ENCODE measurements at regions not wholly inside any gene's neighbourhood (a gene's known extent, or its start where the extent isn't known, plus 50 kb on each side); places are given as distances from the start of the nearest gene placed in this dataset.

DNA sequence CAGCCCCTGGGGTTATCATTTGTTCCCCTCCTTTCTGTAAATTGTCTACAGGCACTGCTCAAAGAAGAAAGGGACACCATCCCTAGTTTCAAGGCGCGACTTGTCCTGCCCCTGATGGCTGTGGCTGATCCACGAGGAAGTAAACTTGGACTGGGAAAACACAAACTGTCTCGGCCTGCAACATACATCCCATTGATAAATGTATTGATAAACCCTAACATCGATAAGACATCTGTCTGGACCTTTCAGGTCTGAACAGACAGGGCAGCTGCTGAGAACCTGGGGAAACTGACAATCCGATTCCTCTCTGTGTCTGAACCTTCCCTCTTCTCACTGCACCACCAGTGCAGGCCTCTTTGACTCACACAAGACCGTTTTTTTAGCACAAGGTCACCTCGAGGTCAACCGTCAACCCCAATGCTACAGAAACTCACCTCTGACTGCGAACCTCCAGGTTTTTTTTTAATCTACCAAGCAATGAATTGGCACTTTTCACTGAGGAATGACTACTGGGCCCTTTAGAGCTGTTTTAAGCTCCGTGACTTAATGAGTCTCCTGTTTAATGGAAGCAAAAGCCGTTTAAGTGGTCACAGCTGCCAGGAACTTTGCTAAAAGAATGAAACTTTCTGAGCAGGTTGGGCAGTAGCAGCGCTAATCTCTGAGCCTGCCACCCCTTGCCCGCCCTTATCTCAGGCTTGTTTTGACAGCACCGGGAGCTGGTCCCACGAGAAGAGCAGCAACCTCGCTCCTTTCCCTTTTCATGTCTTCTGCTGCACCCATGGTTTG lies 203.8 kb upstream of the TMEM45B start:
- no peaks in the 10 kb centered on the region for H3K36me3 ChIP-seq (ENCODE audit: control insufficient read depth, insufficient read depth, low read length, severe bottlenecking)
- H3K9ac ChIP-seq (ENCODE audit: low read length): no peak overlapping the region
- H3K4me1 ChIP-seq (ENCODE audit: control insufficient read depth, insufficient read depth, low read length): no peaks in the 10 kb centered on the region
- H3K4me3 ChIP-seq (ENCODE audit: low read length): no peak overlapping the region
- no peak for DNase-seq (ENCODE audit: low read depth)
- peaks cover 35% of the 10 kb centered on the region for H3K27me3 ChIP-seq (replicated peaks; ENCODE audit: control insufficient read depth, insufficient read depth, low read length)
- H3K9me3 ChIP-seq (ENCODE audit: control insufficient read depth, low read length): no peaks in the 10 kb centered on the region

DNA sequence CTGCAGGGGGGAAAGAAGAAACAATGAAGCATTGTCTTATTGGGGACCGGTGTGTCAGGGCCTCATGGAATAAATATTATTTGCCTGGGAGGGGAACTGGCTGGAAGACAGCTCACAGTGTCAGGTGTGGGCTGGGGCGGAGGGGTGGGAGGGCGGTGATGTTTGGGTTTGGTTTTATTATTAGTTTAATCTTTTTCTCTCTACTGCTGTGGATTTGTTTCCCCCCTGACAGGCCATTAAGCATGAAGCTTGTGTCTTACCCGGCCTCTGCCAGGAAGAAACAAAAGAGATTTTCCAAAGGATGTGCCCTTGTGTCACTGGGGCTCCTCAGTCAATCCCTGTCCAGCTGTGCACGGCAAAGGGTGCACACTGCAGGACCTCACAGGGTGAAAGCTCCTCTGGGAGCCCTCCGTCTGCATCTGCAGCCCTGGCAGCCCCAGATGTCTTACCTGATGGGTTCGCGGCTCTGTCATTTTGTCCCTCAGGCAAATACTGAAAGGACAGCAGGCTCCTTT lies 203.1 kb upstream of the TMEM45B start:
- H3K27me3 ChIP-seq (replicated peaks; ENCODE audit: control insufficient read depth, insufficient read depth, low read length): peaks cover 41% of the 10 kb centered on the region
- no peak overlapping the region for H3K4me3 ChIP-seq (ENCODE audit: low read length)
- H3K9ac ChIP-seq (ENCODE audit: low read length): no peak overlapping the region
- DNase-seq (ENCODE audit: low read depth): no peak
- no peaks in the 10 kb centered on the region for H3K4me1 ChIP-seq (ENCODE audit: control insufficient read depth, insufficient read depth, low read length)
- H3K36me3 ChIP-seq (ENCODE audit: control insufficient read depth, insufficient read depth, low read length, severe bottlenecking): no peaks in the 10 kb centered on the region
- H3K9me3 ChIP-seq (ENCODE audit: control insufficient read depth, low read length): no peaks in the 10 kb centered on the region

DNA sequence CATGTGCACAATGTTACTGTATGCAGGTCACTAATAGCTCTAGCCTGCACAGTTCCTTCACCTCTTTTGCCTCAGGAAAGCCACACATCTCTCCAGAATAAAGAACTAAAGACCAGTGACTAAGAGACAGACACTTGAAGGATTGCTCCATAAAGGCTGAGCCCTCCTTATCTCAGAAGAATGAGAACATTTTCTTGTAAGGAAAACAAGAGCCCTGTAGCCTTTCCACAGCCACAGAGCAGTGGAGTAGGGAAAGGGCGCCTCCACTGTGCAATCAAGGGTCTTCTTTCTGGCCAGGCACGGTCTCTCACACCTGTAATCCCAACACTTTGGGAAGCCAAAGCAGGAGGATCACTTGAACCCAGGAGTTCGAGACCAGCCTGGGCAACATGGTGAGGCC lies 202.6 kb upstream of the TMEM45B start:
- DNase-seq (ENCODE audit: low read depth): no peak
- H3K27me3 ChIP-seq (replicated peaks; ENCODE audit: control insufficient read depth, insufficient read depth, low read length): peaks cover 43% of the 10 kb centered on the region
- no peak overlapping the region for H3K4me3 ChIP-seq (ENCODE audit: low read length)
- H3K36me3 ChIP-seq (ENCODE audit: control insufficient read depth, insufficient read depth, low read length, severe bottlenecking): no peaks in the 10 kb centered on the region
- H3K4me1 ChIP-seq (ENCODE audit: control insufficient read depth, insufficient read depth, low read length): no peaks in the 10 kb centered on the region
- no peaks in the 10 kb centered on the region for H3K9me3 ChIP-seq (ENCODE audit: control insufficient read depth, low read length)
- H3K9ac ChIP-seq (ENCODE audit: low read length): no peak overlapping the region

DNA sequence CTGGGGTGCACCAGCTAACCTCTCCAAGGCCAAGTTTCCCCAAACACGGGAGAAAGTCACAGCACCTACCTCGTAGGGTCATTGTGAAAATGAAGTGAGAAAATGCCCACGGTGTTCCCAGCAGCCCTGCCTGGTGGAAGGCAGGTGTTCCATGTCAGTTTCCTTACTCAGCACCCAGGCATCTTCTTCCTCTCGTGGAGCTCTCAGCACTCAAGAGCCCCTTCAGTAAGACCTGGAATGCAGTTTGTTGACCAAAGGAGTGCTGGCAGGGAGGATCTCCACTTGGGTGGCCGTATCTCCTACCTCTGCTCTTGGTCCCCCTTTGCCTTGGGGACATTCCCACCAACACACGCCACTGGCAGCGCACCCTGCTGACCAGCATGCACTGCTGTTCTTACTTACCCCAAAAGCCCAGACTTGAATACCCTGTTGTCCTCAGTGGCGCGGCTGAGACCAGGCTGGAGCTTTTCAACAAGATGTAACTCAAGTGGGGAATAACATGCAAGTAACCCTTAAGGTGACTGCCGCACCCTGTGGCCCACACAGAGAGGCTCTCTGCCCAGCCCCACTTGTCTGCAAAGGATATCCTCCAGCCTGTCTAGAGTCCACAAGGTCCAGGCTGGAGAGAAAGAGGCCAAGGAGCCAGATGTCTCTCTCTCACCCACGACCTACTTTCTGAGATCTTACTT lies 201.2 kb upstream of the TMEM45B start:
- no peak overlapping the region for H3K9ac ChIP-seq (ENCODE audit: low read length)
- peaks cover 53% of the 10 kb centered on the region for H3K27me3 ChIP-seq (replicated peaks; ENCODE audit: control insufficient read depth, insufficient read depth, low read length)
- no peaks in the 10 kb centered on the region for H3K4me1 ChIP-seq (ENCODE audit: control insufficient read depth, insufficient read depth, low read length)
- no peak for DNase-seq (ENCODE audit: low read depth)
- H3K36me3 ChIP-seq (ENCODE audit: control insufficient read depth, insufficient read depth, low read length, severe bottlenecking): no peaks in the 10 kb centered on the region
- H3K4me3 ChIP-seq (ENCODE audit: low read length): no peak overlapping the region
- H3K9me3 ChIP-seq (ENCODE audit: control insufficient read depth, low read length): no peaks in the 10 kb centered on the region

DNA sequence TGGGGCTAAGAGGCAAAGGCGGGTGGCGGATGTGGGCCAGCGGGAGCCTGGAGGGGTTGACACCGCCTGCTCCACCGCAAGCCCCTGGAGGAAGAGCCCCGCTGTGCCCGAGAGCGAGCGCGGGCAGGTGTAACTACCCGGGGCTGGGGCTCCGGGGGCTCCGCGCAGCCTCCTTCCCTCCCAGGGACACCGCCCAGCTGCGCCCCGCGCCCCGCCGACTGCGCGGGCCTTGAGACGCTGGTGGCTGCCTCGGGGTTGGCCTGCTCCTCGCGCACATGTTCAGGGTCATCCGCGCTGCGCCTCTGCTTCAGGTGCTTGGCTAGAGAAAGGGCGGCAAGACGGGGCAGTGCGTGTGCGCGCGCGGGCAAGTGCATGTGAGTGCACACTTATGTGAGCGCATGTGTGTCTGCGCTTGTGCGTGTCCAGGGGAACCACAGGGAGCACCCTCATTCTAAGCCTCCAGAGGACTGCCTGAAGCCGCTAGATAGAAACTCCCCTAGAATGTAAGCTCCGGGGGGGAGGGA lies 197.5 kb upstream of the TMEM45B start:
- DNase-seq (ENCODE audit: low read depth): no peak
- H3K36me3 ChIP-seq (ENCODE audit: control insufficient read depth, insufficient read depth, low read length, severe bottlenecking): no peaks in the 10 kb centered on the region
- peaks cover 46% of the 10 kb centered on the region for H3K27me3 ChIP-seq (replicated peaks; ENCODE audit: control insufficient read depth, insufficient read depth, low read length)
- no peaks in the 10 kb centered on the region for H3K9me3 ChIP-seq (ENCODE audit: control insufficient read depth, low read length)
- H3K4me1 ChIP-seq (ENCODE audit: control insufficient read depth, insufficient read depth, low read length): no peaks in the 10 kb centered on the region
- H3K4me3 ChIP-seq (ENCODE audit: low read length): no peak overlapping the region
- H3K9ac ChIP-seq (ENCODE audit: low read length): no peak overlapping the region

DNA sequence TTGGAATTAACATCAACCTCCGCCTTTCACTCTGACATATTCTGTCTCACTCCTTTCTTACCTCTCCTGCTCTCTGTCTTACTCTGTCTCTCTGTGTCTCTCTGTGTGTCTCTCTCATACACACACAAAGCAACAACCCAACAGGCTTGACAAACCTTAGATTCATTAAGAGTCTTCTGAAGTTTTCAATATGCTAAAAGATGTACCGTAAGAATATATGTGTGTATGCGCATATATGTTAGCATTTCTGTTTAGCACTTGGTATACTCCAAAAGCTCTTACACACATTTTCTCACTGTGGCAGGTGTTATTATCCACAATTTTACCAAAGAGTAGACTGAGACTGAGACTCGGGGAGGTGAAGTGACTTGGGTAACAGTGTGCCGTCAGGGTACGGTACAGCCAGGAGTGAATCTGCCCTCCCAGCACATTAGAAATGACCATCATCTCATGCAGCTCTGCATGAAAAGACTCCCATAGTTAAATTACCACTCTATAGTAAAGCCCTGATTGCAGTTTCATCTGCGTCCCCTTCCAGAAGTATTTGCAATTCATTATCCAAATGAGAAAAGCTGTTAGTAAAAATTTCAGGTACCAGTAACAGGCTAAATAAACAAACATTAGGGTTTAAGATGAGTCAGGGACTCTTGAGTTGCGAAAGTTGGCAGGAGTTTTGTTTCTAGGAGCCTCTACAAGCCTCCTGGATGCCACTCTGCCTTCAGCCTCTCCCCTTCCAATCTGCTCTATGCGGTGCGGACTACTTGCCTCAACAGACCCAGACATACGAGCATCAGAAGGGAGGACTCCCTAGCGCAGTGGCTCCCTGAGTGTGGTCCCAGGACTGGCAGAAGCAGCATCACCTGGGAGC lies 195.2 kb upstream of the TMEM45B start:
- DNase-seq (ENCODE audit: low read depth): no peak
- H3K27me3 ChIP-seq (replicated peaks; ENCODE audit: control insufficient read depth, insufficient read depth, low read length): peaks cover 34% of the 10 kb centered on the region
- no peak overlapping the region for H3K9ac ChIP-seq (ENCODE audit: low read length)
- peaks cover 5% of the 10 kb centered on the region for H3K9me3 ChIP-seq (ENCODE audit: control insufficient read depth, low read length)
- H3K4me1 ChIP-seq (ENCODE audit: control insufficient read depth, insufficient read depth, low read length): no peaks in the 10 kb centered on the region
- no peak overlapping the region for H3K4me3 ChIP-seq (ENCODE audit: low read length)
- H3K36me3 ChIP-seq (ENCODE audit: control insufficient read depth, insufficient read depth, low read length, severe bottlenecking): no peaks in the 10 kb centered on the region

DNA sequence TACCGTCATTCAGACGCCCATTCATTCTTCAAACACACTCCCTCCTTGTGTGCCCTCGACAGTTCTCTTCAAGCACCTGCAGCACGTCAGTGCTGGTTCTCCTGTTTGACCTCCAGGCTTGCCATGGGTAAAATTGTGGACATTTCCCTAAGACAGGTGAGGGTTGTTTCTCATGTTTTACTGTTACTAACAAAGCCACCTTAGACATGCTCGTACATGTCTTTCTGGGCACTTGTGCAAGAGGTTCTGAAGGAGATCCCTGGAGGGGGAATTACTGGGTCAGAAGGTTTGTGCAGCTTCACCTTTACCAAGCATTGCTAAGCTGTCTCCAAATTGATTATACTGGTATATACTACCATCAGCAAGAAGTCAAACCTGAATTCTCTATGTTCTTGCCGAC lies 189.7 kb upstream of the TMEM45B start:
- no peak overlapping the region for H3K4me3 ChIP-seq (ENCODE audit: low read length)
- no peaks in the 10 kb centered on the region for H3K27me3 ChIP-seq (replicated peaks; ENCODE audit: control insufficient read depth, insufficient read depth, low read length)
- H3K4me1 ChIP-seq (ENCODE audit: control insufficient read depth, insufficient read depth, low read length): no peaks in the 10 kb centered on the region
- peaks cover 13% of the 10 kb centered on the region for H3K9me3 ChIP-seq (ENCODE audit: control insufficient read depth, low read length)
- DNase-seq (ENCODE audit: low read depth): no peak
- no peaks in the 10 kb centered on the region for H3K36me3 ChIP-seq (ENCODE audit: control insufficient read depth, insufficient read depth, low read length, severe bottlenecking)
- no peak overlapping the region for H3K9ac ChIP-seq (ENCODE audit: low read length)

DNA sequence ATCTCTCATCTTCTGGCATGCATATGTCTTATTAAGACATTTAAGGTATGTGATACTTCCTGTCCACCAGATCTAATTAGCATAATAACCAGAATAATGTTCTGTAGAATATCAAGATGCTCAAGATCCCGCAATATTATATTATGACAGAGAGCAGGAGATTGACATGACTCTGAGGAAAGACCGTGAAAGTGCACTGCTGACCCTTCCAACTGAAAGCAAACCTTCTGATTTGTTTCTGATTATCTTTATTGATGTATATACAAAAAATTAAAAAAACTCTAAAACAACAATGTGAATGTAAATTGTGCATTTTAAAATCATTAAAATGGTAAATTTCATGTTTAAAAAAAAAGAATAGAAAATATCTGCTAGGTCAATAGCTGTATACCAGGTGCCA lies 184.4 kb upstream of the TMEM45B start:
- no peak overlapping the region for H3K4me3 ChIP-seq (ENCODE audit: low read length)
- DNase-seq (ENCODE audit: low read depth): no peak
- H3K9me3 ChIP-seq (ENCODE audit: control insufficient read depth, low read length): peaks cover 8% of the 10 kb centered on the region
- H3K27me3 ChIP-seq (replicated peaks; ENCODE audit: control insufficient read depth, insufficient read depth, low read length): no peaks in the 10 kb centered on the region
- no peak overlapping the region for H3K9ac ChIP-seq (ENCODE audit: low read length)
- H3K4me1 ChIP-seq (ENCODE audit: control insufficient read depth, insufficient read depth, low read length): peaks cover 3% of the 10 kb centered on the region
- H3K36me3 ChIP-seq (ENCODE audit: control insufficient read depth, insufficient read depth, low read length, severe bottlenecking): no peaks in the 10 kb centered on the region

DNA sequence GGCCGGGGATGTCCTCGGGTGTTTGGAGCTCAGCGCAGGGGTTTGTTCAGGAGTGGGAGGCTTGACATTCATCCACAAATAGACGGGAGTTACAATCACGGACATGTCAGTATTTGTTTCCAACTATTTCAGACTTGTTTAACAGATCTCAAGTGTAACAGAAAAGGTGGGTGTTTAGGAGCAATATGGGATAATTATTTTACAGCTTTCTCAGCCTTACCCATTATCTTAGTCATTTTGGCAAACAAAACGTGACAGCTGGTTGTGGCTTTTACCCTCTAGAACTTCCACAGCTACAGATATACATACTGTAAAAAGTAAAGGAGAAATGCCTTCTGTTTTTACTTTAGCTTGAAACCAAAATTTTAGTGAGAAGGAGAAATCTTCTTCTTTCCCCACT lies 178.7 kb upstream of the TMEM45B start:
- H3K4me3 ChIP-seq (ENCODE audit: low read length): no peak overlapping the region

DNA sequence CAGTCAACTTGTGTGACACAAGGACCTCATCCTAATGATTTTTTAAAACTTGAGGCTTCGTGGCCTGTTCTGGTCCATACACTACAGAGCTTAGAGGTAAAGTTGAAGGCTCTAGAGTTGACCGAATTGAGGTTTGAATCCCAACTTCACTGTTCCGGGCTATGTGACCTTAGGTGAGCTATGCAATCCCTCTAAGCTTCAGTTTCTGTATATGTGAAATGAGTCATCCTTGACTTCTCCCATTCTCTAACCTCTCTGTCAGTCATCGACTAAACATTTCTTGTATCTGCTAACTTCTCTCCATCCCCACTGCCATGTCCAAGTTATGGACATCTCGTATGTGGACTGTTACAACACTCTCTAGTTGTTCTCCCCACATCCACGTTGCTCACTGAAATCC lies 178.2 kb upstream of the TMEM45B start:
- DNase-seq (ENCODE audit: low read depth): no peak
- Histone ChIP-seq H3K4me3 (ENCODE audit: low read length) (no peak overlapping the region), H3K4me1 (ENCODE audit: control insufficient read depth, insufficient read depth, low read length) (peaks cover 3% of the 10 kb centered on the region), H3K9me3 (ENCODE audit: control insufficient read depth, low read length) (no peaks in the 10 kb centered on the region), H3K27me3 (replicated peaks; ENCODE audit: control insufficient read depth, insufficient read depth, low read length) (no peaks in the 10 kb centered on the region), H3K36me3 (ENCODE audit: control insufficient read depth, insufficient read depth, low read length, severe bottlenecking) (no peaks in the 10 kb centered on the region), H3K9ac (ENCODE audit: low read length) (no peak overlapping the region)

More for the DNA sequence above, 178.7 kb upstream of the TMEM45B start:
- no peaks in the 10 kb centered on the region for H3K9me3 ChIP-seq (ENCODE audit: control insufficient read depth, low read length)
- H3K36me3 ChIP-seq (ENCODE audit: control insufficient read depth, insufficient read depth, low read length, severe bottlenecking): no peaks in the 10 kb centered on the region
- DNase-seq (ENCODE audit: low read depth): no peak
- no peak overlapping the region for H3K9ac ChIP-seq (ENCODE audit: low read length)
- peaks cover 3% of the 10 kb centered on the region for H3K4me1 ChIP-seq (ENCODE audit: control insufficient read depth, insufficient read depth, low read length)
- H3K27me3 ChIP-seq (replicated peaks; ENCODE audit: control insufficient read depth, insufficient read depth, low read length): no peaks in the 10 kb centered on the region
